ENCODE measurements at regions not wholly inside any gene's neighbourhood (a gene's known extent, or its start where the extent isn't known, plus 50 kb on each side); places are given as distances from the start of the nearest gene placed in this dataset.

DNA sequence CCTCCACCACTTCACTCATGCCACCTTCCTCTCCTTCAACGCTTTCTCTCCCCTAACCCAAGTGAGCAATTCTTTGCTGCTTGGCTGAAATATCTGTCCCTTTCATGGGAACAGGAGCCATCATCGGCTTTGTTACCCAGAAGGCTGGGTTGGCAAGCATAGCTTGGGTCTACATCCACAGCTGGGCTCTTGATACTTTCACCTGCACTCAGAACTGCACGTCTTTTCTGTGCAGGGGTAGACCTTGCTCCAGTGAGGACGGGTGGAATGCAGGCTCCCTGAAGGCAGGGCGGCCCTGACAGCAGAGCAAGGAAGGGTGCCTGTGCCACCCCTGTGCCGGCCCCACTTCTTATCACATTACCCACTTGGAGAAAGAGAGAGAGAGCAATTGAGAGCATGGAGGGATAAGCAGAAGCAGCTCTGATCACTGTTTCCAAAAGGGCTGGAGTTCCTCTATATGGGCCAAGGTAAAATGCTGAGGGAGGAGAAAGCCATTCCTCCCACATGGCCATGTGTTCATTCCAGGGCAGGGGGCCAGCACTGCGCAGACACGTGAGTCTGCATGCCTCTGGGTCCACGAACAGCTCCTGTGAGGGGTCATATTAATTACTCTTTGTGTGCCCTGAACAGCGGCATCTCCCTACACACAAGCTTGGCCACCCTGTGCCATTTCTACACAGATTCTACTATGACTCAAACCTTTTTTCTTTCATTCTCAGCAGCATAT is 181.8 kb downstream of the BUD13 start:
- TF ChIP-seq, protein P1, sequence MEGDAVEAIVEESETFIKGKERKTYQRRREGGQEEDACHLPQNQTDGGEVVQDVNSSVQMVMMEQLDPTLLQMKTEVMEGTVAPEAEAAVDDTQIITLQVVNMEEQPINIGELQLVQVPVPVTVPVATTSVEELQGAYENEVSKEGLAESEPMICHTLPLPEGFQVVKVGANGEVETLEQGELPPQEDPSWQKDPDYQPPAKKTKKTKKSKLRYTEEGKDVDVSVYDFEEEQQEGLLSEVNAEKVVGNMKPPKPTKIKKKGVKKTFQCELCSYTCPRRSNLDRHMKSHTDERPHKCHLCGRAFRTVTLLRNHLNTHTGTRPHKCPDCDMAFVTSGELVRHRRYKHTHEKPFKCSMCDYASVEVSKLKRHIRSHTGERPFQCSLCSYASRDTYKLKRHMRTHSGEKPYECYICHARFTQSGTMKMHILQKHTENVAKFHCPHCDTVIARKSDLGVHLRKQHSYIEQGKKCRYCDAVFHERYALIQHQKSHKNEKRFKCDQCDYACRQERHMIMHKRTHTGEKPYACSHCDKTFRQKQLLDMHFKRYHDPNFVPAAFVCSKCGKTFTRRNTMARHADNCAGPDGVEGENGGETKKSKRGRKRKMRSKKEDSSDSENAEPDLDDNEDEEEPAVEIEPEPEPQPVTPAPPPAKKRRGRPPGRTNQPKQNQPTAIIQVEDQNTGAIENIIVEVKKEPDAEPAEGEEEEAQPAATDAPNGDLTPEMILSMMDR (IDR thresholded peaks at IDR 0.05), result no peak
- TF ChIP-seq ZFX (IDR thresholded peaks at IDR 0.05; ENCODE audit: borderline replicate concordance), result no peak

Measured in 22Rv1 (cell line).